ENCODE measurements at regions not wholly inside any gene's neighbourhood (a gene's known extent, or its start where the extent isn't known, plus 50 kb on each side); places are given as distances from the start of the nearest gene placed in this dataset.

DNA sequence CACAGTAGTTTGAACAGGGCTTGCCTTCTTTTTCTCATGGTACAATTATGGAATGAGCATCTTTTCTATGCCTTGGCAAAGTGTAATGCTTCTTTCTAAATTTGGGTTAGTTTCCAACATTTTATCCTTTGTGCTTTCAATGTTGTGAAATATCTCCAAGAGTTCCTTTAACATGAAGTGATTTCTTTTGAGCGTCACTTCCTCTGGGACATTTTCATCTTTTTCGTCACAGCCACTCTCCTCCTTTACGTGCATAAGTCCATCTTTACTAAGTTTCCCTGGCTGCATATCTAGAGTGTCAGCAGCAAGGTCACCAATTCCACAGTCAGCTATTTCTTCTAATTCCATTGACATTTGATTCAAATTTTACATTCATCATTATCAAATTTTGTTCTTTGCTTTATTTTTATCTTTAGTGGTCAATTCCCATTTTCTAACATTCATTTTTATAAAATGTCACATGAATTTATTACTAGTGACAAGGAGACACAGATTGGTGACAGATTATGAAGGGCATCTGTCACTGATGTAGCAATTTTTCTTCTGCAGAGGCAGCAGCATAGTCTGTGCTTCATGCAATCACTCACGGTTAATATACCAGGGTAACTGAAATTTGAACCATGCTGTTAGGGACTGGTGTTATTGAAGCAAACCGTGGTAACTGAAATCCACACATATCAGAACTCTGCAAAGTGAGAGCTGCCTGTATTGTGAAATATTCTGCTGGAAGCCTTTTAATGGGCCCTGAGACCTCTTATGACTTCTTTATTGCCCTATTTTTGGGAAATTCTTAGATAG, 126.5 kb upstream of the THBS1 start:
- no peak overlapping the region for H3K9ac ChIP-seq (ENCODE audit: low read length)
- no peaks in the 10 kb centered on the region for H3F3A ChIP-seq (ENCODE audit: insufficient read depth, low read length, poor library complexity, severe bottlenecking)
- no peak overlapping the region for H3K4me3 ChIP-seq (ENCODE audit: low read length)
- no peaks in the 10 kb centered on the region for H3K9me2 ChIP-seq (ENCODE audit: insufficient read depth, low read length)
- no peak overlapping the region for H2AFZ ChIP-seq (ENCODE audit: low read depth, low read length)
- H4K20me1 ChIP-seq (ENCODE audit: insufficient read depth) = no peaks in the 10 kb centered on the region
- TF ChIP-seq RAD21 (conservative IDR thresholded peaks at IDR 0.05) (no peak), EP300 (conservative IDR thresholded peaks at IDR 0.05; ENCODE audit: poor library complexity, severe bottlenecking) (peak; percentile 94), POLR2AphosphoS5 (IDR thresholded peaks at IDR 0.05) (peak; percentile 56), SMC3 (conservative IDR thresholded peaks at IDR 0.05; ENCODE audit: poor library complexity) (no peak), TAF1 (IDR thresholded peaks at IDR 0.05; ENCODE audit: low read depth) (no peak)
- TF ChIP-seq, protein P1, sequence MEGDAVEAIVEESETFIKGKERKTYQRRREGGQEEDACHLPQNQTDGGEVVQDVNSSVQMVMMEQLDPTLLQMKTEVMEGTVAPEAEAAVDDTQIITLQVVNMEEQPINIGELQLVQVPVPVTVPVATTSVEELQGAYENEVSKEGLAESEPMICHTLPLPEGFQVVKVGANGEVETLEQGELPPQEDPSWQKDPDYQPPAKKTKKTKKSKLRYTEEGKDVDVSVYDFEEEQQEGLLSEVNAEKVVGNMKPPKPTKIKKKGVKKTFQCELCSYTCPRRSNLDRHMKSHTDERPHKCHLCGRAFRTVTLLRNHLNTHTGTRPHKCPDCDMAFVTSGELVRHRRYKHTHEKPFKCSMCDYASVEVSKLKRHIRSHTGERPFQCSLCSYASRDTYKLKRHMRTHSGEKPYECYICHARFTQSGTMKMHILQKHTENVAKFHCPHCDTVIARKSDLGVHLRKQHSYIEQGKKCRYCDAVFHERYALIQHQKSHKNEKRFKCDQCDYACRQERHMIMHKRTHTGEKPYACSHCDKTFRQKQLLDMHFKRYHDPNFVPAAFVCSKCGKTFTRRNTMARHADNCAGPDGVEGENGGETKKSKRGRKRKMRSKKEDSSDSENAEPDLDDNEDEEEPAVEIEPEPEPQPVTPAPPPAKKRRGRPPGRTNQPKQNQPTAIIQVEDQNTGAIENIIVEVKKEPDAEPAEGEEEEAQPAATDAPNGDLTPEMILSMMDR (IDR thresholded peaks at IDR 0.05; ENCODE audit: poor library complexity, severe bottlenecking) = no peak
- H3K27me3 ChIP-seq (ENCODE audit: insufficient read depth, low read depth, low read length) = no peaks in the 10 kb centered on the region
- no peak overlapping the region for H3K27ac ChIP-seq (ENCODE audit: low read length)
- H3K36me3 ChIP-seq (ENCODE audit: insufficient read depth, low read length) = no peaks in the 10 kb centered on the region
- no peaks in the 10 kb centered on the region for H3K79me2 ChIP-seq (replicated peaks; ENCODE audit: insufficient read depth, low read length)
- no peaks in the 10 kb centered on the region for H3K9me3 ChIP-seq (ENCODE audit: low read length)
- H3K4me2 ChIP-seq (ENCODE audit: low read length) = no peak overlapping the region

DNA sequence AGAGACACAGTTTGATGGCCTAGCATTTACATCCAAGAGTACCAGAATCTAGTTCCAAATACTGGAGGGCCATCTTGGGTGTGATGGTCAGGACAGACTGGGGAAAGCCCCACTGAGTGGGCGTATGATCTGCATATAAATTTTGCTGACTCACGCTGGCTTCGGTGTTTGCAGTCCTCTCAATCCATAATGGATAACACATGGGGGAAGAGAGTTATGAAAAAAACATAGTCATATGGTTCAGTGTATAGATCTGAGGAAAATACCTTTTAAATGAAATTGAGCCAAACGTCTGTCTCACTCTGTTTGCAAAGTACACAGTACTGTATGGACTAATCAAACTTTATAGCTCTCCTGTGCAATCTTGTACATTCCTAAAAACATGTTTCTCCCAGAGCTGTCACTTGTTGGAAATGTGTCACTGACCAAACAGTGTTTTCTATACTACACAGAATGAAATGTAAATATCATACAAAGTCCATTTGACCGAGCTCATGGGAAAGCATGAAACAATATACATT, 125.3 kb upstream of the THBS1 start:
- no peak overlapping the region for H3K4me2 ChIP-seq (ENCODE audit: low read length)
- no peaks in the 10 kb centered on the region for H3K9me2 ChIP-seq (ENCODE audit: insufficient read depth, low read length)
- H3K9ac ChIP-seq (ENCODE audit: low read length) = no peak overlapping the region
- no peaks in the 10 kb centered on the region for H3K79me2 ChIP-seq (replicated peaks; ENCODE audit: insufficient read depth, low read length)
- no peak overlapping the region for H3K4me3 ChIP-seq (ENCODE audit: low read length)
- no peak overlapping the region for H2AFZ ChIP-seq (ENCODE audit: low read depth, low read length)
- no peaks in the 10 kb centered on the region for H3F3A ChIP-seq (ENCODE audit: insufficient read depth, low read length, poor library complexity, severe bottlenecking)
- H3K27ac ChIP-seq (ENCODE audit: low read length) = no peak overlapping the region
- H3K9me3 ChIP-seq (ENCODE audit: low read length) = no peaks in the 10 kb centered on the region
- TF ChIP-seq EP300 (conservative IDR thresholded peaks at IDR 0.05; ENCODE audit: poor library complexity, severe bottlenecking) = no peak
- TF ChIP-seq, protein P1 (IDR thresholded peaks at IDR 0.05; ENCODE audit: poor library complexity, severe bottlenecking) = no peak
- H4K20me1 ChIP-seq (ENCODE audit: insufficient read depth) = no peaks in the 10 kb centered on the region
- no peaks in the 10 kb centered on the region for H3K36me3 ChIP-seq (ENCODE audit: insufficient read depth, low read length)
- H3K27me3 ChIP-seq (ENCODE audit: insufficient read depth, low read depth, low read length) = no peaks in the 10 kb centered on the region

DNA sequence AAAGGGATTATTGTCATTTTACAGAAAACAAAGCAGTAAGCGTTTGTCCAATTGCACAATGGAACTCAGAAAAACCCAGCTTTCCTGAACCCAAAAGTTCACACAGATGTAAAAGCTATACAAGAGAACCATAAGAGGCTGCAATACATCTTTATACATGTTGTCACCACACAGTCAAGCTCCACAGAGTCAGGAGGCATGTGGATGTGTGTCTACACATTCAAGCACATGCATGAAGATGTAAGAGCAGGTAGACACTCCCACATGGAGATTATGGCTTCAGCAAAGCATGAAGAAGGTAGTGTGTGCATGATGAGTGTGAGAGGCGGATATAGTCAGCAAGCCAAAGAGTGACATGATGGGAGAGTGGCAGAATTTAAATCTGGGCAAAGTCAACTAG, 124.7 kb upstream of the THBS1 start:
- no peaks in the 10 kb centered on the region for H3K9me2 ChIP-seq (ENCODE audit: insufficient read depth, low read length)
- no peaks in the 10 kb centered on the region for H3K79me2 ChIP-seq (replicated peaks; ENCODE audit: insufficient read depth, low read length)
- no peaks in the 10 kb centered on the region for H4K20me1 ChIP-seq (ENCODE audit: insufficient read depth)
- H3K4me2 ChIP-seq (ENCODE audit: low read length) = no peak overlapping the region
- H3K27ac ChIP-seq (ENCODE audit: low read length) = no peak overlapping the region
- H3F3A ChIP-seq (ENCODE audit: insufficient read depth, low read length, poor library complexity, severe bottlenecking) = no peaks in the 10 kb centered on the region
- no peaks in the 10 kb centered on the region for H3K36me3 ChIP-seq (ENCODE audit: insufficient read depth, low read length)
- H2AFZ ChIP-seq (ENCODE audit: low read depth, low read length) = no peak overlapping the region
- no peak for TF ChIP-seq EP300 (conservative IDR thresholded peaks at IDR 0.05; ENCODE audit: poor library complexity, severe bottlenecking)
- TF ChIP-seq, protein P2, sequence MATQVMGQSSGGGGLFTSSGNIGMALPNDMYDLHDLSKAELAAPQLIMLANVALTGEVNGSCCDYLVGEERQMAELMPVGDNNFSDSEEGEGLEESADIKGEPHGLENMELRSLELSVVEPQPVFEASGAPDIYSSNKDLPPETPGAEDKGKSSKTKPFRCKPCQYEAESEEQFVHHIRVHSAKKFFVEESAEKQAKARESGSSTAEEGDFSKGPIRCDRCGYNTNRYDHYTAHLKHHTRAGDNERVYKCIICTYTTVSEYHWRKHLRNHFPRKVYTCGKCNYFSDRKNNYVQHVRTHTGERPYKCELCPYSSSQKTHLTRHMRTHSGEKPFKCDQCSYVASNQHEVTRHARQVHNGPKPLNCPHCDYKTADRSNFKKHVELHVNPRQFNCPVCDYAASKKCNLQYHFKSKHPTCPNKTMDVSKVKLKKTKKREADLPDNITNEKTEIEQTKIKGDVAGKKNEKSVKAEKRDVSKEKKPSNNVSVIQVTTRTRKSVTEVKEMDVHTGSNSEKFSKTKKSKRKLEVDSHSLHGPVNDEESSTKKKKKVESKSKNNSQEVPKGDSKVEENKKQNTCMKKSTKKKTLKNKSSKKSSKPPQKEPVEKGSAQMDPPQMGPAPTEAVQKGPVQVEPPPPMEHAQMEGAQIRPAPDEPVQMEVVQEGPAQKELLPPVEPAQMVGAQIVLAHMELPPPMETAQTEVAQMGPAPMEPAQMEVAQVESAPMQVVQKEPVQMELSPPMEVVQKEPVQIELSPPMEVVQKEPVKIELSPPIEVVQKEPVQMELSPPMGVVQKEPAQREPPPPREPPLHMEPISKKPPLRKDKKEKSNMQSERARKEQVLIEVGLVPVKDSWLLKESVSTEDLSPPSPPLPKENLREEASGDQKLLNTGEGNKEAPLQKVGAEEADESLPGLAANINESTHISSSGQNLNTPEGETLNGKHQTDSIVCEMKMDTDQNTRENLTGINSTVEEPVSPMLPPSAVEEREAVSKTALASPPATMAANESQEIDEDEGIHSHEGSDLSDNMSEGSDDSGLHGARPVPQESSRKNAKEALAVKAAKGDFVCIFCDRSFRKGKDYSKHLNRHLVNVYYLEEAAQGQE (IDR thresholded peaks at IDR 0.05; ENCODE audit: borderline replicate concordance) = no peak
- no peak for TF ChIP-seq MXI1 (conservative IDR thresholded peaks at IDR 0.05; ENCODE audit: poor library complexity, severe bottlenecking)
- no peak for TF ChIP-seq POLR2AphosphoS5 (IDR thresholded peaks at IDR 0.05)
- TF ChIP-seq, protein P1 (IDR thresholded peaks at IDR 0.05; ENCODE audit: poor library complexity, severe bottlenecking) = no peak
- TF ChIP-seq SMC3 (conservative IDR thresholded peaks at IDR 0.05; ENCODE audit: poor library complexity) = no peak
- no peak for TF ChIP-seq TAF1 (IDR thresholded peaks at IDR 0.05; ENCODE audit: low read depth)
- no peak for TF ChIP-seq RAD21 (conservative IDR thresholded peaks at IDR 0.05)
- no peak for TF ChIP-seq EZH2 (IDR thresholded peaks at IDR 0.05; ENCODE audit: borderline replicate concordance, insufficient read depth, low read length, poor library complexity, severe bottlenecking)
- H3K9ac ChIP-seq (ENCODE audit: low read length) = no peak overlapping the region
- H3K4me3 ChIP-seq (ENCODE audit: low read length) = no peak overlapping the region
- H3K9me3 ChIP-seq (ENCODE audit: low read length) = no peaks in the 10 kb centered on the region
- H3K27me3 ChIP-seq (ENCODE audit: insufficient read depth, low read depth, low read length) = no peaks in the 10 kb centered on the region
